GM13976 (cell line): ENCODE measurements at regions not wholly inside any gene's neighbourhood (a gene's known extent, or its start where the extent isn't known, plus 50 kb on each side); places are given as distances from the start of the nearest gene placed in this dataset.

ENCODE experiments used
- DNase-seq: peaks from one replicate; pipeline ENCODE4 v3.0.0; 2012; ENCODE audit warnings: low spot score
- in situ Hi-C: fragments of 300-500 bp; cut with MboI; formaldehyde crosslinking; loops from one replicate; pipeline ENCODE4 v1.12.0; 2022; ENCODE audit warnings: low sequenced_read_pairs, mixed read lengths, inconsistent platforms; ENCODE audit not compliant: unreplicated experiment
- TF ChIP-seq, protein P1 (sequence below): IDR thresholded peaks from 2 replicates; pipeline ENCODE4 v1.5.1; 2012; ENCODE audit warnings: borderline replicate concordance, mild to moderate bottlenecking; ENCODE audit not compliant: insufficient read depth; ENCODE audit errors: extremely low read depth, missing control alignments, control extremely low read depth

DNA sequence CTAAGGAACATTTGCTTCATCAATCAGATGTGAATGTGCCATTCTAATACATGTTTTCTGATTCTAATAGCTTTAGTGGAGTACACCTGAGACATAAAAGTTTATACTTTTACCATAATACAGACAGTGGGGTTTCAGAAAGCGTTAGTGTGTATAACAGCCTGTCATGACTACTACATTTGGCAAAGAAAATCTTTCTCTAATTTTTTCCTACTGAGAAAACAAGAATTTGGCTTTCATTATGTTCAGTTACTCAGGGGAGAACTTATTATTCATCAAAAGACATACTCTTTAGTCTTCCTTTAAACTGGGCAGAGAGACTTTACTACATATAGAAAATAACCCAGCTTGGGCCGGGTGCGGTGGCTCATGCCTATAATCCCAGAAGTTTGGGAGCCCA is 104.9 kb downstream of the PCDH18 start:
- in situ Hi-C loops: no loop called here
- no peak for DNase-seq
- TF ChIP-seq, protein P1, sequence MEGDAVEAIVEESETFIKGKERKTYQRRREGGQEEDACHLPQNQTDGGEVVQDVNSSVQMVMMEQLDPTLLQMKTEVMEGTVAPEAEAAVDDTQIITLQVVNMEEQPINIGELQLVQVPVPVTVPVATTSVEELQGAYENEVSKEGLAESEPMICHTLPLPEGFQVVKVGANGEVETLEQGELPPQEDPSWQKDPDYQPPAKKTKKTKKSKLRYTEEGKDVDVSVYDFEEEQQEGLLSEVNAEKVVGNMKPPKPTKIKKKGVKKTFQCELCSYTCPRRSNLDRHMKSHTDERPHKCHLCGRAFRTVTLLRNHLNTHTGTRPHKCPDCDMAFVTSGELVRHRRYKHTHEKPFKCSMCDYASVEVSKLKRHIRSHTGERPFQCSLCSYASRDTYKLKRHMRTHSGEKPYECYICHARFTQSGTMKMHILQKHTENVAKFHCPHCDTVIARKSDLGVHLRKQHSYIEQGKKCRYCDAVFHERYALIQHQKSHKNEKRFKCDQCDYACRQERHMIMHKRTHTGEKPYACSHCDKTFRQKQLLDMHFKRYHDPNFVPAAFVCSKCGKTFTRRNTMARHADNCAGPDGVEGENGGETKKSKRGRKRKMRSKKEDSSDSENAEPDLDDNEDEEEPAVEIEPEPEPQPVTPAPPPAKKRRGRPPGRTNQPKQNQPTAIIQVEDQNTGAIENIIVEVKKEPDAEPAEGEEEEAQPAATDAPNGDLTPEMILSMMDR: no peak

DNA sequence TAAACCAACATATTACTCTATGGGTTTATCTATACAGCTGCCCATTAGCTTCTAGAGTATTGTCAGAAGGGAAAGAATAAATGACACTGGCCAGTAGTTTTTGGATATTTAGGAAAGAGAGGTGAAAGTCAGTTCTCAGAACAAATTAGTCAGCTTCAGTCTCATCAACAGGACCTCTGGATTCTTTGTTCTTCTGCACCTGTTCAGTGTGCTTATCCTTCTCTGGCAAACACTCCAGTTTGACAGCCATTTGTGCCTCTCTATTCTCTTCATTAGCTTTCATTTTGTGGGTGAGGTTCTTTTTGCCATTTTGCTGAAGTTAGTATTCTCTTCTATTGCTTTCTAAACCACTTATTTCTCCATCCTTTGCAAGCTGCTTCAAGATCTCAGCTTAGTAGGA is 107.0 kb downstream of the PCDH18 start:
- in situ Hi-C loops: no loop called here
- DNase-seq: no peak
- TF ChIP-seq, protein P1: no peak

- TF ChIP-seq, protein P1: no peak
- no peak for DNase-seq
- in situ Hi-C loops: no loop called here
Observed at GRCh38 chr4:137422666-137423065, 109.6 kb downstream of the PCDH18 start.

DNA sequence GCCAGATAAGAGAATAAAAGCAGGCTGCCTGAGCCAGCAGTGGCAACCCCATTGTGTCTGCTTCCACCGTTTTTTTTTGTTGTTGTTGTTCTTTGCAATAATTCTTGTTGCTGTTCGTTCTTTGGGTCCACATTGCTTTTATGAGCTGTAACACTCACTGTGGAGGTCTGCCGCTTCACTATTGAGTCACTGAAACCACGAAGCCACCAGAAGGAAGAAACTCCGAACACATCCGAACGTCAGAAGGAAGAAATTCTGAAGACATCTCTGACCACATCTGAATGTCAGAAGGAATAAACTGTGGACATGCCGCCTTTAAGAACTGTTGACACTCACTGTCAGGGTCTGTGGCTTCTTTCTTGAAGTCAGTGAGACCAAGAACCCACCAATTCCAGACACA is 110.5 kb downstream of the PCDH18 start:
- DNase-seq: no peak
- in situ Hi-C loops: no loop called here
- TF ChIP-seq, protein P1: no peak

DNA sequence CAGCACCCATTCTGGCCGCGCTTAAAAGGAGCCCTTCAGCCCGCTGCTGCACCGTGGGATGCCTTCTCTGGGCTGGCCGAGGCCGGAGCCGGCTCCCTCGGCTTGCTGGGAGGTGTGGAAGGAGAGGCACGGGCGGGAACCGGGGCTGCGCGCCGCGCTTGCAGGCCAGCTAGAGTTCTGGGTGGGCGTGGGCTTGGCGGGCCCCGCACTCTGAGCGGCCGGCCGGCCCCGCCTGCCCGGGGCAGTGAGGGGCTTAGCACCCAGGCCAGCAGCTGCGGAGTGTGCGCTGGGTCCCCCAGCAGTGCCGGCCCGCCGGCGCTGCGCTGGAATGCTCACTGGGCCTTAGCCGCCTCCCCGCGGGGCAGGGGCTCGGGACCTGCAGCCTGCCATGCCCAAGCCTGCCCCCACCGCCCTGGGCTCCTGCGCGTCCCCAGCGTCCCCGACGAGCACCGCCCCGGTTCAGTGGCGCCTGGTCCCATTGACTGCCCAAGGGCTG is 111.3 kb downstream of the PCDH18 start:
- no peak for DNase-seq
- in situ Hi-C loops: no loop called here
- TF ChIP-seq, protein P1: no peak

DNA sequence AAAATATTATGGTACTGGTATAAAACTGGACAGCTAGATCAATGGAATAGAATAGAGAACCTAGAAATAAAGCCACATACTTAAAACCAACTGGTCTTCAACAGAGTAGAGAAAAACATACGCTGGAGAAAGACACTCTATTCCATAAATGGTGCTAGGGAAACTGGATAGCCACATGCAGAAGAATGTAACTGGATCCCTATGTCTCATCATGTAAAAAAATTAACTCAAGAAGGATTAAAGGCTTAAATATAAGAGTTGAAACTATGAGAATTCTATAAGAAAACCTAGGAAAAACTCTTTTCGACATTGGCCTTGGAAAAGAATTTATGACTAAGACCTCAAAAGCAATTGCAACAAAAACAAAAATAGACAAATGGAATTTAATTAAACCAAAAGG is 114.6 kb downstream of the PCDH18 start:
- DNase-seq: no peak
- in situ Hi-C loops: no loop called here
- TF ChIP-seq, protein P1: no peak

DNA sequence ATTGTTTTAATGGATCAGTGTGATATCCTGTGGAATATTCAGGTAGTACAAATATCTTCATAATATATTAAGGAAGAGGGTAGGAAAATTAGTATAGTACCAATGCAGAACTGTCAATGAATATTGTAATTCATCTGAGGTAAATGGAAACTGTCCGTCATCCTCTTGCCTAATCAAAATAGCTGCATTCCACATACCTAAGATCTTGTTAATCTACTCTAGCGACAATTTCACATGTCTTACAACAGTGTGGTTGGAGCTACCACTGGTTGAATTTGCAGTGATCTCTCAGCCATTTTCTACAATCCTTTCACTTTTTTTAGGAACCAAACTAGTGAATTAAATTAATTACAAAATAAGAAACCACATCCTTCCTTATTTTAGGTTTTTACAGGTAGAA is 117.5 kb downstream of the PCDH18 start:
- in situ Hi-C loops: no loop called here
- TF ChIP-seq, protein P1: no peak
- no peak for DNase-seq
